ENCODE measurements at regions not wholly inside any gene's neighbourhood (a gene's known extent, or its start where the extent isn't known, plus 50 kb on each side); places are given as distances from the start of the nearest gene placed in this dataset.

- Histone ChIP-seq H3K4me1 (peaks cover 11 to 13% of the 10 kb centered on the region in 2 donors), H3K4me3 (no peak overlapping the region), H3K27ac (no peak overlapping the region), H3K9me3 (no peaks in the 10 kb centered on the region), H3K36me3 (no peaks in the 10 kb centered on the region), H3K27me3 (no peaks in the 10 kb centered on the region)
- intact Hi-C loops (cut with DNase I; ENCODE audit: low total_unique reads) = no loop called here
- no peak for DNase-seq
- no peak for TF ChIP-seq POLR2A (IDR thresholded peaks at IDR 0.05)
- TF ChIP-seq, protein P1, sequence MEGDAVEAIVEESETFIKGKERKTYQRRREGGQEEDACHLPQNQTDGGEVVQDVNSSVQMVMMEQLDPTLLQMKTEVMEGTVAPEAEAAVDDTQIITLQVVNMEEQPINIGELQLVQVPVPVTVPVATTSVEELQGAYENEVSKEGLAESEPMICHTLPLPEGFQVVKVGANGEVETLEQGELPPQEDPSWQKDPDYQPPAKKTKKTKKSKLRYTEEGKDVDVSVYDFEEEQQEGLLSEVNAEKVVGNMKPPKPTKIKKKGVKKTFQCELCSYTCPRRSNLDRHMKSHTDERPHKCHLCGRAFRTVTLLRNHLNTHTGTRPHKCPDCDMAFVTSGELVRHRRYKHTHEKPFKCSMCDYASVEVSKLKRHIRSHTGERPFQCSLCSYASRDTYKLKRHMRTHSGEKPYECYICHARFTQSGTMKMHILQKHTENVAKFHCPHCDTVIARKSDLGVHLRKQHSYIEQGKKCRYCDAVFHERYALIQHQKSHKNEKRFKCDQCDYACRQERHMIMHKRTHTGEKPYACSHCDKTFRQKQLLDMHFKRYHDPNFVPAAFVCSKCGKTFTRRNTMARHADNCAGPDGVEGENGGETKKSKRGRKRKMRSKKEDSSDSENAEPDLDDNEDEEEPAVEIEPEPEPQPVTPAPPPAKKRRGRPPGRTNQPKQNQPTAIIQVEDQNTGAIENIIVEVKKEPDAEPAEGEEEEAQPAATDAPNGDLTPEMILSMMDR (IDR thresholded peaks at IDR 0.05) = no peak
Measured at GRCh38 chr17:77827511-77827910, 131.0 kb upstream of the TNRC6C start.

GRCh38 chr17:77828749-77829539 is 129.6 kb upstream of the TNRC6C start:
- intact Hi-C loops (cut with DNase I; ENCODE audit: low total_unique reads) = no loop called here
- H3K27me3 ChIP-seq = no peaks in the 10 kb centered on the region
- H3K4me3 ChIP-seq = no peak overlapping the region
- H3K9me3 ChIP-seq = no peaks in the 10 kb centered on the region
- no peak overlapping the region for H3K27ac ChIP-seq
- DNase-seq = no peak
- TF ChIP-seq, protein P1 (IDR thresholded peaks at IDR 0.05) = no peak
- no peak for TF ChIP-seq POLR2A (IDR thresholded peaks at IDR 0.05)
- no peaks in the 10 kb centered on the region for H3K36me3 ChIP-seq
- H3K4me1 ChIP-seq = peaks cover 9 to 13% of the 10 kb centered on the region in 2 donors

GRCh38 chr17:77829843-77830799 is 128.4 kb upstream of the TNRC6C start:
- intact Hi-C loops (cut with DNase I; ENCODE audit: low total_unique reads) = no loop called here
- H3K4me1 ChIP-seq = peaks cover 9 to 13% of the 10 kb centered on the region in 2 donors
- no peaks in the 10 kb centered on the region for H3K9me3 ChIP-seq
- H3K27ac ChIP-seq = peak overlapping the region; percentile 84 to 86
- DNase-seq = peak; percentile 72 to 73
- no peak overlapping the region for H3K4me3 ChIP-seq
- no peak for TF ChIP-seq POLR2A (IDR thresholded peaks at IDR 0.05)
- TF ChIP-seq, protein P1 (IDR thresholded peaks at IDR 0.05) = no peak
- H3K27me3 ChIP-seq = no peaks in the 10 kb centered on the region
- H3K36me3 ChIP-seq = no peaks in the 10 kb centered on the region

DNA sequence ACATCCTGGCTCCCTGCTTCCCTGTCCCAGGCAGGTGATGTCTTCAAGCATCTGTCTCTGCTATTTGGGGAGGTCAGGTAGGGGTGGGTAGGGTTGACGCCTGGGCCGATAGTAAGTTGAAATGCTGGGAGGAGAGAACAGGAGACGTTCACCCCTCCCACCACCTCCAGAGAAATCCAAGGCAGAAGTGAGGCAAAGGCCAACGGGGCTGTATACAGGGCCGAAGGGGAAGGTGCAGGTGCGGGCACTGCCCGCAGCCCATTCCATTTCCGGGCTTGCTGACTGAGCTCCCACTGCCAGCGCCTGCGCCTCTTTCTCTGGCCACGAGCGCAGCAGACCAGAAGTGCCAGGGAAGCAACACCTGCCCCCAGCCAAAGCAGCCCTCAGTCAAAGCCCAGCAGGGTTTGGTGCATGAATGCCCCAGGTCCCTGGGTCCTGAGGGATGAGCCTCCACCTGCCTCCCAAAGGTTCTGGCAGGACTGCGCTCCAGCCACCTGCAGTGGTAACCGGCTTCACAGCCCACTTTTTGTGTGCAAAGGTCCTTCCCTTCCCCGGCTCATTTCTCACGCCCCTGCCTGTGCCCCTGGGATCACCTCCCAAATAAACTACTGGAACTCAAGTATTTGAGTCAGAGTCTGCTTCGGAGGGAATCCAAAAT is 127.6 kb upstream of the TNRC6C start:
- intact Hi-C loops (cut with DNase I; ENCODE audit: low total_unique reads) = no loop called here
- H3K27me3 ChIP-seq = no peaks in the 10 kb centered on the region
- DNase-seq = peak in 1 of 2 donors; percentile 34
- no peak for TF ChIP-seq POLR2A (IDR thresholded peaks at IDR 0.05)
- TF ChIP-seq, protein P1 (IDR thresholded peaks at IDR 0.05) = no peak
- peaks cover 9 to 13% of the 10 kb centered on the region in 2 donors for H3K4me1 ChIP-seq
- no peaks in the 10 kb centered on the region for H3K36me3 ChIP-seq
- H3K9me3 ChIP-seq = no peaks in the 10 kb centered on the region
- no peak overlapping the region for H3K4me3 ChIP-seq
- peak overlapping the region; percentile 84 to 86 for H3K27ac ChIP-seq
